ENCODE measurements at regions not wholly inside any gene's neighbourhood (a gene's known extent, or its start where the extent isn't known, plus 50 kb on each side); places are given as distances from the start of the nearest gene placed in this dataset.

DNA sequence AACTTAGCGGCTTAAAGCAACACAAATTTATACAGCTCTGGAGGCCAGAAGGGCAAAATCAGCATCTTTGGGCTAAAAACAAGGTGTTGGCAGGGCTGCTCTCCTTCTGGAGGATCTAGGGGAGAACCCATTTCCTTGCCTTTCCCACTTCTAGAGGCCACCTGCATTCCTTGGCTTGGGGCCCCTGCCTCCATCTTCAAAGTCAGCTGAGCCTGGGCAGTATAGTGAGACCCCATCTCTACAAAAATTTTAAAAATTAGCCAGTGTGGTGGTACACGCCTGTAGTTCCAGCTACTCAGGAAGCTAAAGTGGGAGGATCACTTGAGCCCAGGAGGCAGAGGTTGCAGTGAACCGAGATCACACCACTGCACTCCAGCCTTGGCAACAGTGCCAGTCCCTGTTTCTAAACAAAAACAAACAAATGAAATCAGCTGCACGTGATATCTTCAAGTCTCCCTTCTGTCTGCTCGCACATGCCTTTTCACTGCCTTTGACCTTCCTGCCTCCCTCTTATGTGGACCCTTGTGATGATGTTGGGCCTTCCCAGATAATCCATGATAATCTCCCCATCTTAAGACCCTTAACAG, 200.6 kb downstream of the ZFP36L2 start:
- TF ChIP-seq, protein P1, sequence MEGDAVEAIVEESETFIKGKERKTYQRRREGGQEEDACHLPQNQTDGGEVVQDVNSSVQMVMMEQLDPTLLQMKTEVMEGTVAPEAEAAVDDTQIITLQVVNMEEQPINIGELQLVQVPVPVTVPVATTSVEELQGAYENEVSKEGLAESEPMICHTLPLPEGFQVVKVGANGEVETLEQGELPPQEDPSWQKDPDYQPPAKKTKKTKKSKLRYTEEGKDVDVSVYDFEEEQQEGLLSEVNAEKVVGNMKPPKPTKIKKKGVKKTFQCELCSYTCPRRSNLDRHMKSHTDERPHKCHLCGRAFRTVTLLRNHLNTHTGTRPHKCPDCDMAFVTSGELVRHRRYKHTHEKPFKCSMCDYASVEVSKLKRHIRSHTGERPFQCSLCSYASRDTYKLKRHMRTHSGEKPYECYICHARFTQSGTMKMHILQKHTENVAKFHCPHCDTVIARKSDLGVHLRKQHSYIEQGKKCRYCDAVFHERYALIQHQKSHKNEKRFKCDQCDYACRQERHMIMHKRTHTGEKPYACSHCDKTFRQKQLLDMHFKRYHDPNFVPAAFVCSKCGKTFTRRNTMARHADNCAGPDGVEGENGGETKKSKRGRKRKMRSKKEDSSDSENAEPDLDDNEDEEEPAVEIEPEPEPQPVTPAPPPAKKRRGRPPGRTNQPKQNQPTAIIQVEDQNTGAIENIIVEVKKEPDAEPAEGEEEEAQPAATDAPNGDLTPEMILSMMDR (conservative IDR thresholded peaks at IDR 0.05) = no peak
- TF ChIP-seq ZFX (IDR thresholded peaks at IDR 0.05) = no peak
- H3K27ac ChIP-seq = no peak overlapping the region

DNA sequence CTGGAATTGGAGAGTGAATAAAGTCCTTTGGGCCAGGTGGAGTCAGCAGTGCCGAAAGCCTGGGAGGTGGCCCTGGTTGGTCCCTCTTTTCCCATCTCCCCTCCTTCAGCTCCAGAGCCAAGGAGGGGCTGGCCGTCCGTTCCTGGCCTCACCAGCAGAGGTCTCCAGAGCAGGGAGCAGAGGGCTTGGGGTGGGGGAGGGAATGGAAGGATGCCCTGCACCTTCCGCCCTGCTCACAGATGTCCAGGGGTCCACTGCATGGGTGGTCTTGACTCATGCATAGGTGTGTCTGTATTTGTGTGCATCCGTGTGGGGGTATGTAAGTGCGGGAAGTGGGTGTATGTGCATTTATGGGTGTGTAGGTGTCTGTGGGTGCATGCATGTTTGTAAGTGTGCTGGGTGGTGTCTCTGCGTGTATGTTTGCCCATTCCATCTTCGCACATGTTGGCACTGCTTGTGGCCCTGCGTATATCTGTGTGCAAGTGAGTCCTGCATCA, 201.8 kb downstream of the ZFP36L2 start:
- H3K27ac ChIP-seq = no peak overlapping the region
- TF ChIP-seq, protein P1 (conservative IDR thresholded peaks at IDR 0.05) = peak; percentile 64
- TF ChIP-seq ZFX (IDR thresholded peaks at IDR 0.05) = no peak

DNA sequence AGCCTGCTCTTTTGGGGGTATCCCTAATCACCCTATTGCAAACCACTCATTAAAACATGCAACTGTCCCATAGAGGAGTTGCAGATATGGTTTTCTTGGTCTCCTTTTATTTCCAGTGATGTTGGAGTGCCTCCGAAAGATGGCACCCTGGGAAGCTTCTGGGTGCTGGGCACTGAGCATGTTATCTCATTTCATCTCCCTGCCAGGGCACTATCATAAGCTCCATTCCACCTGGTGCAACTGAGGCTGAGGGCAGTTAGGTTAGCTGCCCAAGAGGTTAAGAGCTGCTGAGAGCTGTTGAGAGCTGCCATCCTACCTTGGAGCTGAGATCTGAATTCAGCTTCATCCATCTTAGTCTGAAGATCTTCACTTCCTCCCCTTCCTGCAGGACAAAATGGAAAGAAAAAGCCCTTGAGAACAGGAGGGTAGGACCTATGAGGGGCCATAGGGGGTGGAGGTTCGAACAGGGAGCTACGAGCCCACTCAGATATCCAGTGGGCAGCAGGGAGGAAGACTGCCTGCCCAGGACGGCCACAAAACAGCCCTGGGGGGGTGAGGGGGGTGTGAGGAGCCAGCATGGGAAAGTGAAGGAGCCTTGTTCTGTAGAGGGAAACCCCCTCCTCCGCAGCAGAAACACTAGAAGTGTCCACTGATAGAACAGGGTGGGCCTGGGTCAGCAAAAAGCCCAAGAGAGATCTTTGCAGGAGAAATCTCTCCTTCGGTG, 202.5 kb downstream of the ZFP36L2 start:
- TF ChIP-seq, protein P1 (conservative IDR thresholded peaks at IDR 0.05) = no peak
- no peak for TF ChIP-seq ZFX (IDR thresholded peaks at IDR 0.05)
- H3K27ac ChIP-seq = no peak overlapping the region

DNA sequence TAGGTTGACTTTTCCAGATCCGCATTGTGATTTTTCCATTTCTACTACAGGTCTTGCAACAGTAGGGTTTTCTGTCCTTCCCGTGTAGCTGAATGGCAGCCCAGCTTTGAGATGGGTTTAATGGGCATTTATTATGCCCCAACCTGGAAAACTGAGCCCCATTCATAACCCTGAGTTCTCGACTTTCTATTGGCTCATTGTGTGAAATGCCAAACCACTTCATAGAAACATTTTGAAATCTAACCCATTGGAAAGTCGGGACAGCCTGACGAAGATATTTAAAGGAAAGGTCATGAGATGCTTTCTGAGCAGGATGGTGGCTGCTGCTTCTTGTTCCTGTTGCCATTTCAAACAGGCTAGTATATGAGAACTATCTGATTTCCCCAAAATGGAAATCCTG, 203.5 kb downstream of the ZFP36L2 start:
- TF ChIP-seq, protein P1 (conservative IDR thresholded peaks at IDR 0.05) = no peak
- TF ChIP-seq ZFX (IDR thresholded peaks at IDR 0.05) = no peak
- no peak overlapping the region for H3K27ac ChIP-seq

DNA sequence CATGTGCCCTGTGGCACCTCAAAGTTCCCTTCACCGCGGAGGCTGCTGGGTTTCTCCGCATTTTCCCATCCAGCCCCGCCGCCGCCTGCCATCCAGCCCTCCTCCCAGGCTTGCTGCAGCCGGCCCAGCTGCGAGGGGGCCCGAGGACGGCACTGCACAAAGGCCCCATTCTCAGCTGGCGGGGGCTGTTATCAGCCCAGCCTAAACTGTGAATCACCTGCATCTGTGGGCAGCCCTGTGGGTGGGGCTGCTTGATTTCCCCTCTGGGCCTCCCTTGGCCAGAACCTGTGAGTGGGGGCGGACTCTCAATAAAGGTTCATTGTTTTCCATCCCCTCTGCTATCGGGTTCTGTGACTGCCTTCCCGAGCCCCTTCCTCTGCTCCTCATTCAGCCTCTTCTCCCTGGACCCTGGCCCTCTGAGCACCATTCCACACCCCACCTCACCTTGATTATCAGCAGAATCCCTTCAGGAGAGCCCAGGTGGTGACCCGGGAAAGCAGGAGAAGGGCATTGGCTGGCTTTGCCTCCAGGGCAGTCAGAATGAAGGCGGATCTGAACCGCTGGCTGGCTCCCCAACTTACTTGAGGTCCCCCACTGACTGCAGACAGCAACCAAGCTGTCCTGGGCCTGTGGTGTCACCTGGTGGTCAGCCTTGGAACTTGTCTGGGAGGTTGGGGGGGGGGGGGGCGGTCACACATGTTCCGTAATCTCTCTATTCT, 204.5 kb downstream of the ZFP36L2 start:
- H3K27ac ChIP-seq = no peak overlapping the region
- TF ChIP-seq, protein P1 (conservative IDR thresholded peaks at IDR 0.05) = no peak; the same call in 1 of the 2 replicates
- TF ChIP-seq ZFX (IDR thresholded peaks at IDR 0.05) = no peak

DNA sequence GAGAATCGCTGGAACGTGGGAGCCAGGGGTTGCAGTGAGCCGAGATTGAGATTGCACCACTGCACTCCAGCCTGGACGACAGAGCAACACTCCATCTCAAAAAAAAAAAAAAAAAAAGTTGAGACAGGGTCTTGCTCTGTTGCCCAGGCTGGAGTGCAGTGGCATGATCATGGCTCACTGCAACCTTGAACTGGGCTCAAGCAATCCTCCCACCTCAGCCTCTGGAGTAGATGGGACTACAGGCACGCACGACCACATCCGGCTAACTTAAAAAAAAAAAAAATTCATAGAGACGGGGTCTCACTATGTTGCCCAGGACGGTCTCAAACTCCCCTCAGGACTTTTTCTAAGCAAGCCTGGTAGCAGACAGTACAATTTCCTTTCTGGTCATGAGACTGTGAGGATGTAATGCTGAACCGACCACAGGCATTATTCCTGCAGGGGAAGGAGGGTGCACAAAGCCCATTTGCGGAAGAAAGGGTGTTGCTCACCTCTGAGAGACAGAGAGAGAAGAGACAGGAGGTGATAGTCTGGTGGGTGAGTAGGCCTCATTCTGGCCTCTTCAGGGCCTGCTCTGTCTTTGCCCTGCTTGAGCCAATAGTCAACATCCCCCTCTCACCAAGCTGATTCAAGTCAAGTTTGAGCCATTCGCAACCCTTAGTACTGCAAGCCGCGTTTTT, 205.3 kb downstream of the ZFP36L2 start:
- TF ChIP-seq ZFX (IDR thresholded peaks at IDR 0.05) = no peak
- TF ChIP-seq, protein P1 (conservative IDR thresholded peaks at IDR 0.05) = no peak
- no peak overlapping the region for H3K27ac ChIP-seq
